T-helper 1 cell treated with Interleukin-12 subunit alpha and Interleukin-12 subunit beta and Interleukin-4 antibody, amounts not matched to agents 30 μg/mL and 1 μg/mL, for 36 hours (primary cell): ENCODE measurements at regions not wholly inside any gene's neighbourhood (a gene's known extent, or its start where the extent isn't known, plus 50 kb on each side); places are given as distances from the start of the nearest gene placed in this dataset.

Experiments used
- H3K27ac Mint-ChIP-seq: one replicate; pipeline ENCODE4 v1.8.0; 2021; ENCODE audit warnings: mild to moderate bottlenecking, mixed read lengths
- H3K27me3 Mint-ChIP-seq: one replicate; pipeline ENCODE4 v1.8.0; 2021; ENCODE audit warnings: low read depth, mixed read lengths
- H3K36me3 Mint-ChIP-seq: one replicate; pipeline ENCODE4 v1.8.0; 2021; ENCODE audit warnings: low read depth, mixed read lengths
- H3K4me1 Mint-ChIP-seq: one replicate; pipeline ENCODE4 v1.8.0; 2021; ENCODE audit warnings: low read depth, mixed read lengths
- H3K4me3 Mint-ChIP-seq: one replicate; pipeline ENCODE4 v1.8.0; 2021; ENCODE audit warnings: mild to moderate bottlenecking, moderate library complexity, mixed read lengths
- H3K9me3 Mint-ChIP-seq: one replicate; pipeline ENCODE4 v1.8.0; 2021; ENCODE audit warnings: mixed read lengths

GRCh38 chr7:13821152-13821787, 168.2 kb downstream of the ETV1 start:
- Mint-ChIP-seq H3K36me3 (no peaks in the 10 kb centered on the region), H3K9me3 (peaks cover 19% of the 10 kb centered on the region), H3K4me1 (no peaks in the 10 kb centered on the region), H3K4me3 (no peak overlapping the region), H3K27me3 (no peaks in the 10 kb centered on the region), H3K27ac (no peak overlapping the region)

DNA sequence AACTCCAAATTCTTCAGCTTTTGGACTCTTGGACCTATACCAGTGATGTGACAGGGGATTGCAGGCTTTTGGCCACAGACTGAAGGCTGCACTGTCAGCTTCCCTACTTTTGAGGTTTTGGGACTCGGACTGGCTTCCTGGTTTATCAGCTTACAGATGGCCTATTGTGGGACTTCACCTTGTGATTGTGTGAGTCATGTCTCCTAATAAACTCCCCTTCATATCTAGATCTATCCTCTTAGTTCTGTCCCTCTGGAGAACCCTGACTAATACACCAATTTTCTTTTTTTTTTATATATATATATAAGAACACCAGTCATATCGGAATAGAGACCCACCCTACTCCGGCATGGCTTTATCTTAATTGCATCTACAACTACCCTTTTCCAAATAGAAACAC, 166.8 kb downstream of the ETV1 start:
- Mint-ChIP-seq H3K4me1 (no peaks in the 10 kb centered on the region), H3K9me3 (peaks cover 16% of the 10 kb centered on the region), H3K27me3 (no peaks in the 10 kb centered on the region), H3K4me3 (no peak overlapping the region), H3K27ac (no peak overlapping the region), H3K36me3 (no peaks in the 10 kb centered on the region)

GRCh38 chr7:13826752-13827151, 162.7 kb downstream of the ETV1 start:
- H3K9me3 Mint-ChIP-seq, result peaks cover 4% of the 10 kb centered on the region
- no peak overlapping the region for H3K4me3 Mint-ChIP-seq
- no peaks in the 10 kb centered on the region for H3K27me3 Mint-ChIP-seq
- no peaks in the 10 kb centered on the region for H3K4me1 Mint-ChIP-seq
- H3K36me3 Mint-ChIP-seq, result no peaks in the 10 kb centered on the region
- no peak overlapping the region for H3K27ac Mint-ChIP-seq

DNA sequence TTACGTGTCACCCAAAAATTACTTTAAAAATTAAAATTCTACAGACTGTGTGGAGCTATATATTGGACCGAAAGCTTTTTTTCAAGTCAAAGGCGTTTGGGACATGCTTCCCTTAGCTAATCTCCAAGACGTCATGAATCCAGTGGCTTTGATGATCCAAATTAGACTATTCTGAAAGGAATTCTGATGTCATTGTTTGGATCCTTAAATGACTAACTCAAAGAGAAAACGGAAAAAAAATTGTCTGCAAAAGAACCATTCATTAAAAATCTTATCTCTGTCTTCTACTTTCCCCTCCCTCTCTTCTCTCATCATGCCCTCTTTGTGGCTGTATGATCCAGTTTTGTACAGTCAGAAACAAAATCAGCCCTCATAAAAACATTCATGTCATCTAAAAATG, 161.8 kb downstream of the ETV1 start:
- no peaks in the 10 kb centered on the region for H3K4me1 Mint-ChIP-seq
- no peak overlapping the region for H3K4me3 Mint-ChIP-seq
- no peaks in the 10 kb centered on the region for H3K36me3 Mint-ChIP-seq
- H3K27me3 Mint-ChIP-seq, result no peaks in the 10 kb centered on the region
- H3K9me3 Mint-ChIP-seq, result peaks cover 4% of the 10 kb centered on the region
- no peak overlapping the region for H3K27ac Mint-ChIP-seq

DNA sequence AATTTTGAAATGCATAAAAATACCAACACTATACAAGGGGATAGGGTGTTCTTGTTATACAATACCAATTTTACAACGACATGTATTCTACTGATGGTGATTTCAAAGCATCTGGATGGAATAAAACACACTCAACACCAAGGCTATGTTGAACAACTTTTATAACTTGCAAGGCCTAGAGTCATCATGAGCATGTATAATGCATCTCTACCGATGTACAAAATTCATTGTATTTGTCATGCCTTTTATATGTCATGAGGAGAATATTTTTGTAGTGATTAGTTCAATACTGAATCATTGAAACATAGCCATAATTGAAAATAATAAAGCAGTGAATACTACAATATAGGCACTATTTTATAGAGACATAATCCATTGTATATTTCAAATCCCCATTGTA, 160.2 kb downstream of the ETV1 start:
- Mint-ChIP-seq H3K36me3 (no peaks in the 10 kb centered on the region), H3K27me3 (no peaks in the 10 kb centered on the region), H3K4me3 (no peak overlapping the region)

GRCh38 chr7:13829914-13830900, 159.3 kb downstream of the ETV1 start:
- no peaks in the 10 kb centered on the region for H3K9me3 Mint-ChIP-seq
- H3K27me3 Mint-ChIP-seq, result no peaks in the 10 kb centered on the region
- no peak overlapping the region for H3K27ac Mint-ChIP-seq
- no peaks in the 10 kb centered on the region for H3K36me3 Mint-ChIP-seq
- H3K4me3 Mint-ChIP-seq, result no peak overlapping the region
- no peaks in the 10 kb centered on the region for H3K4me1 Mint-ChIP-seq

More for the DNA sequence above, 160.2 kb downstream of the ETV1 start:
- H3K9me3 Mint-ChIP-seq, result no peaks in the 10 kb centered on the region
- no peak overlapping the region for H3K27ac Mint-ChIP-seq
- H3K4me1 Mint-ChIP-seq, result no peaks in the 10 kb centered on the region

GRCh38 chr7:13832346-13832745, 157.1 kb downstream of the ETV1 start:
- H3K27ac Mint-ChIP-seq, result no peak overlapping the region
- H3K36me3 Mint-ChIP-seq, result no peaks in the 10 kb centered on the region

DNA sequence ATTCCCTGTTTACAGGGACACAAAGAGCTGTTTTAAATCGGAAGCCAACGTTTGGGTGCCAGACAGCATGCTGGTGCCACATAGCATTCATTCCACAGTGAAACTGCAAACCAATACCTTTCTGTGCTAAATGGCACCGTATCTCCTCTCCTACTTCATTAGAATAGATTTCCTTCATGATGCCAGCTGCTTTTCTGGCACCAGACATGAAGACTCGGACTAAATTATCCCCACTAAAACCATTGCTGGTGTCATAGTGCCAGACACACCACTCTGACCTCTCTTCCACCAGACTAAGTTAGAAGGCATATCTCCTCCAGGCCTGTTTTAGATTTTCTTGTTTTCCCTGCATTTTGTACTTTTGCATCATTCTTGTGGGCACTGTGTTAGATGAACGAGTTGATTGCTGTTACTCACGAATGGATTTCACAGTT, 155.1 kb downstream of the ETV1 start:
- Mint-ChIP-seq H3K36me3 (no peaks in the 10 kb centered on the region), H3K27me3 (no peaks in the 10 kb centered on the region), H3K4me3 (no peak overlapping the region), H3K9me3 (no peaks in the 10 kb centered on the region), H3K27ac (no peak overlapping the region), H3K4me1 (no peaks in the 10 kb centered on the region)

More at GRCh38 chr7:13832346-13832745, 157.1 kb downstream of the ETV1 start:
- H3K4me3 Mint-ChIP-seq, result no peak overlapping the region
- no peaks in the 10 kb centered on the region for H3K9me3 Mint-ChIP-seq
- no peaks in the 10 kb centered on the region for H3K27me3 Mint-ChIP-seq
- no peaks in the 10 kb centered on the region for H3K4me1 Mint-ChIP-seq

- no peaks in the 10 kb centered on the region for H3K27me3 Mint-ChIP-seq
- no peak overlapping the region for H3K4me3 Mint-ChIP-seq
Observed at GRCh38 chr7:13835442-13835841, 154.0 kb downstream of the ETV1 start.

GRCh38 chr7:13839063-13839462, 150.4 kb downstream of the ETV1 start:
- Mint-ChIP-seq H3K36me3 (no peaks in the 10 kb centered on the region), H3K4me3 (no peak overlapping the region), H3K9me3 (no peaks in the 10 kb centered on the region), H3K27me3 (no peaks in the 10 kb centered on the region), H3K4me1 (no peaks in the 10 kb centered on the region), H3K27ac (no peak overlapping the region)

More at GRCh38 chr7:13835442-13835841, 154.0 kb downstream of the ETV1 start:
- H3K27ac Mint-ChIP-seq, result no peak overlapping the region
- no peaks in the 10 kb centered on the region for H3K9me3 Mint-ChIP-seq
- H3K4me1 Mint-ChIP-seq, result no peaks in the 10 kb centered on the region
- no peaks in the 10 kb centered on the region for H3K36me3 Mint-ChIP-seq
